ENCODE measurements at regions not wholly inside any gene's neighbourhood (a gene's known extent, or its start where the extent isn't known, plus 50 kb on each side); places are given as distances from the start of the nearest gene placed in this dataset.
"Not testable (repeated sequence)": the region's sequence is repeated elsewhere in the genome, so short reads cannot be mapped to it uniquely, and the experiment has no call there.

- DNase-seq = no peak
These were observed 2102.1 kb upstream of the RAG2 start for GRCh38 chr11:38700111-38700510.

DNA sequence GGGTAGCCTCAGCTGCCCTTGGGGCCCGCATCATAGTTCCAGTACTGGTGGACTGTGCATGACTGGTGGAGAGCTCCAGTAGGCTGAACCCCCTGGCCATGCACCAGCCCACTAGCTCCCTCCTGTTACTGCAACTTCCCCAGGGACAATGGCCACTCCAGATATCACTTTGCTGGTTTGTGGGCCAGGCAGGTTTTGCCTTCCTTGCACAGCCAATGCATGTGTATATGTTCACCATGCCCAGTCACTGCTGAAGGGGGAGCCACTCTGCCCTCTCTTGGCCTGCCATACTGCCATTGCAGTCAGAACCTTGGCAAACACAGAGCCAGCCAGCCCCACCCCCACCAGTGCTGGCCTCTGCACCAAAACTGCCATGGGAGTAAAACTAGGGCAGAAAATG lies 2095.3 kb upstream of the RAG2 start:
- no peak for DNase-seq

DNA sequence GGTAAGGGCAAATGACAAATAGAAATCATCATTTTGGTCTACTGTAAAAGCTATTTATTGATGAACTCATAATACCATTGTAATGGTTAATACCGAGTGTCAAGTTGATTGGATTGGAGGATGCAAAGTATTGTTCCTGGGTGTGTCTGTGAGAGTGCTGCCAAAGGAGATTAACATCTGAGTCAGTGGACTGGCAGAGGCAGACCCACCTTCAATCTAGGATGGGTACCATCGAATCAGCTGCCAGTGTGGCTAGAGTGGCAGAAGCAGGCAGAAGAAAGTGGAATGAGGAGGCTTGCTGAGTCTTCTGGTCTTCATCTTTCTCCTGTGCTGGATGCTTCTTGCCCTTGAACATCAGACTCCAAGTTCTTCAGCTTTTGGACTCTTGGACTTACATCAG lies 2092.2 kb upstream of the RAG2 start:
- DNase-seq = not testable (repeated sequence)

GRCh38 chr11:38687008-38687407 lies 2089.0 kb upstream of the RAG2 start:
- no peak for DNase-seq

- DNase-seq = no peak
These were observed 2085.4 kb upstream of the RAG2 start for GRCh38 chr11:38683484-38683883.

DNA sequence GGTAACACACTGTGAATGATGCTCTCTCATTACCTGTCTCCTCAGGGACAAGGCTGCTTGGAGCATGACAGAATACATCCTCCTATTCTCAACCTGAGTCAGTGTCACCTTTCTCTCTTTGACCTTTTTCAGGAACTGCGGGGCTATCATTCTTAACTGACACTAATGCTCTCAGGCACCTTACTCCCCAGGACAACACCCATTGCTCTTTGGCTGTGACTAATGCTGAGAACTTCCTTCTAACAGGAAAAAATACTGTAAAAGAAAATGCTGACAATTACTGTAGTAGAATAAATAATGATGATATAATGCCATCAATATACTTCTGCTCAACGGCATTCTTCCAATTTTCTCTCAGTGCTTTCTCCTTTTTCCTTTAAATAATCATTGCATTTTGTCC lies 2082.7 kb upstream of the RAG2 start:
- no peak for DNase-seq

- no peak for DNase-seq
These were observed 2082.1 kb upstream of the RAG2 start for GRCh38 chr11:38680166-38680565.

- DNase-seq = no peak
These were observed 2074.4 kb upstream of the RAG2 start for GRCh38 chr11:38672445-38672844.

- DNase-seq = no peak
These were observed 2069.3 kb upstream of the RAG2 start for GRCh38 chr11:38667359-38667758.

DNA sequence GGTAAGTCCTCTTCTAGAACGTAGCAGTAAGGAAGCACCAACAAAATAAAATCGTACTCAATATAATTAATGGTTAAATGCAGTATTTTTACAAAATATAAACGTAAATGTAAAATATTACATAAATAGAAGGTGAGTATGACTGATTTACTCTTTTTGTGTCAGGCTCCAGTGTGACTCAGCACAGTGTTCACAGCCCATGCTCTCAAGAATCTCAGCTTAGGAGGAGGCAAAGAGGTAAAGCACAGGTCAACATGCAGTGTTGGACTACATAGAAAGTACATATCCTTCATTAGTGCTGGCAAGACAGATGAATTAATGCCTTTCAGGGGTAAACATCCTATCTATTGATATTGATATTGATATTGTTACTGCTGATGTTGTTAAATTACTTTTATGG lies 2050.6 kb upstream of the RAG2 start:
- DNase-seq = no peak

- DNase-seq = no peak
These were observed 2048.3 kb upstream of the RAG2 start for GRCh38 chr11:38646382-38646781.

- no peak for DNase-seq
These were observed 2042.8 kb upstream of the RAG2 start for GRCh38 chr11:38640854-38641253.

DNA sequence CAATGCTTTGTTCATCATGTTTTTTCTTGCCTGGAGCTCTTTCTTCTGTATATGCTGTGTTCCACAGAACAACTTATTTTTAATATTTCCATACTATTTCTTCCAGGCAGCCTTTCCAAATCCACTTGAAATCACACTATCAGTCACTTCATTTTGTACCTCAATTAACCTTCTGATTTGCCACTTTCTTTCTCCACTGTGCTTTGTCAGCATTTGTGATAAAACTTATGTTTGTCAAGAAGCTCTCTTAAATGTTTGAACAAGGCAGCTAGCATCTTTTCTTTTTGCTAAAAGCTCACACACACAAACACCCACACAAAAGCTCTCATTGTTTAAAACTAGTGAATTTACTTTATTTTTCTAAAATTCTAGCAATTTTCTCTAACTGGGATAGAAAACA lies 2014.7 kb upstream of the RAG2 start:
- DNase-seq = no peak

DNA sequence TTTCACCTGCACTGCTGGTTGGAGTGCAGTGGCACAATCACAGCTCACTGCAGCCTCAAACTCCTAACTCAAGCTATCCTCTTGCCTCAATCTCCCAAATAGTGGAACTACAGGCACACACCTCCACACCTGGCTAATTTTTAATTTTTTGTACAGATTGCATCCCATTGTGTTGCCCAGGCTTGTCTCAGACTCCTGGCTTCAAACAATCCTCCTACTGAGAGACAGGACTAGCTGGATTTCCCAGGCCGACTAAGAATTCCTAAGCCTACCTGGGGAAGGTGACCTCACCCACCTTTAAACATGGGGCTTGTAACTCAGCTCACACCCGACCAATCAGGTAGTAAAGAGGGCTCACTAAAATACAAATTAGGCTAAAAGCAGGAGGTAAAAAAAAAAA lies 2003.3 kb upstream of the RAG2 start:
- not testable (repeated sequence) for DNase-seq

DNA sequence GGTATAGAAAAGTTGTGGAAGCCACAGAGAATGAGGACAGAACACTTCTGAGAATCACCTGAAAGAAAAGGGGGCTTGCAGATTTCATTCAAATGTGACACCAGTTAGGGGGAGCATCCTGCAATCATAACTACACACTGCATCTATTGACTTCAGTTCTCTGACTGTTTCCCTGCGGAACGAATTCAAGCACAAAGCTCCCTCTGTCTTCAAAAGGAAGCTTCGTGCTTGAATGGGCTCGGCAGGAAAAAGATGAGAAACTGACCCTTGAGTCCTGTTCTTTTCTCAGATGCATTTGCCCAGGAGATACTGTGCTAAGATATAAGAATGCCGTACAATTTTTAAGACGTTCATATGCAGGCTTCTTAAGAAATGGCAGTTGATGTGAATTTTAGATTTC lies 2000.4 kb upstream of the RAG2 start:
- no peak for DNase-seq

DNA sequence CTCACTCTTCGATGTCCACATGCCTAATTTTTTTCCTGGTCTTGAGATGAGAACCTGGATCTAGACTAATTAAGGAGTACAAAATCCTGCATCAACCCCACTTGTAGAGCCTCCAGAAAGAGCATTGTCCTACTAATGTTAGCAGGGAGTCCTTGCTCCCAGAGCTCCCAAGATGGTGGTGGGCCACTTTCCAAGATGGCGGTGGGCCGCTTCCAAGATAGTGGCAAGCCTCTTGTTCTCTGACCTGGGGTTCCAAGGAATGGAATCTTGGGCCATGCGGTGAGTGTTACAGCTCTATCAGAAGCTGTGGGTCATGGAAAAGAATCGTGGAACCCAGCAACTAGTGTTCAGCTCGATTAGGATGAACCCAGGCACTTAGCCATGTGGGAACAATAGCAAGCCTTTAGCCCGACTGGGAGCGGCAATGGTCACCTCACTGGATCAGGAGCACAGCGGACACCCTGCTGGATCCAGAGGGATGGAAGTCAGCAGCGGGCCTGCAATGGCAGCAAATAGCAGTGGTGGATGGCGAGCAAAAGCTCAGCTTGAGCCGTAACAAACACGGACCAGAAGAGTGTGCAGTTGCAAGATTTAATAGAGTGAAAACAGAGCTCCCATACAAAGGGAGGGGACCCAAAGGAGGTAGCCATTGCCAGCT lies 1997.5 kb upstream of the RAG2 start:
- DNase-seq = not testable (repeated sequence)

DNA sequence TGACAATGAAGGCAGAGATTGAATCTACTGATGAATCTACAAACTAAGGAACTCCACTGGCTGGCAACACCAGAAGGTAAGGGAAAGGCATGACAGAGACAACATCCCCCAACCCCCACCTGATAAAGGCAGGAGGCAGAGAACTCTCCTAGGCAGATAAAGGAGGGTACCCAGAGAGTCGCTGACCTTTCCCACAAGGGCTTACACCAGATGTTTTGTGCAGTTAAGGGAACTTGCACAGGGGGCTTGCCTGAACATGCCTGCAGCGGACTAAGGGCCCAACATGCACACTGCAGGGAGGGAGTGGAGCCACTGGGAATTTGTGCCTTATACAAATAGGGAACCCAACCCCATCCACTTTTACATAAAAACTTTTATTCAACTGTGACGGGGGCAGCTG lies 1996.9 kb upstream of the RAG2 start:
- DNase-seq = no peak

- DNase-seq = no peak
These were observed 1995.6 kb upstream of the RAG2 start for GRCh38 chr11:38593649-38594048.

GRCh38 chr11:38582756-38583155 lies 1984.7 kb upstream of the RAG2 start:
- DNase-seq = no peak

DNA sequence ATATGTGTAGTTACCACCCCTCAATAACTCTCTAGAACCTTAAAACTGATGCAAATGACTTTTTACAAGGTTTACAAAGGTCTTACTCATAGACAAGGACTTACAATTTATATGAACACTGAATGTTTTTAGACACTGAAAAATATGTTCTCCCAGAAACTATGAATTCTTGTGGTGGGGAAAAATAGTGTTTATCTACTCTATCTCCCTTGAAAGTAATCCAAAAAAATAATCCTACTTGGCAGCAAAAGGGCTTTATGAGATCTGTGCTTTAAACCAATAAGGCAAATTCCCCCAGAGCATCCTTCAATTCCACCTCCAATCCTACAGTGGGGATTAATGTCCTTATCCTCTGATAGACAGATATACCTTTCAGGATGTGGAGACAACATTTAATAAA lies 1984.1 kb upstream of the RAG2 start:
- DNase-seq = no peak

DNA sequence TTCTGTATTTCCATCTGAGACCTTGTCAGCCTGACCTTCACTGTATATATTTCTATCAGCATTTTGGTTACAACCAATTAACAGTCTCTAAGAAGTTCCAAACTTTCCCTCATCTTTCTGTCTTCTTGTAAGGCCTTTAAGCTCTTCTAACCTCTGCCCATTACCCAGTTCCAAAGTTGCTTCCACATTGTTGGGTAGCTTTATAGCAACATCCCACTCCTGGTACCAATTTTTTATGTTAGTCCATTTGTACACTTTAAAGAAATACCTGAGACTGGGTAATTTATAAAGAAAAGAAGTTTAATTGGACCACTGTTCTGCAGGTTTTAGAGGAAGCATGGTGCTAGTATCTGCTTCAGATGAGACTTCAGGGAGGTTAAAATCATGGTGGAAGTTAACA lies 1979.7 kb upstream of the RAG2 start:
- no peak for DNase-seq

DNA sequence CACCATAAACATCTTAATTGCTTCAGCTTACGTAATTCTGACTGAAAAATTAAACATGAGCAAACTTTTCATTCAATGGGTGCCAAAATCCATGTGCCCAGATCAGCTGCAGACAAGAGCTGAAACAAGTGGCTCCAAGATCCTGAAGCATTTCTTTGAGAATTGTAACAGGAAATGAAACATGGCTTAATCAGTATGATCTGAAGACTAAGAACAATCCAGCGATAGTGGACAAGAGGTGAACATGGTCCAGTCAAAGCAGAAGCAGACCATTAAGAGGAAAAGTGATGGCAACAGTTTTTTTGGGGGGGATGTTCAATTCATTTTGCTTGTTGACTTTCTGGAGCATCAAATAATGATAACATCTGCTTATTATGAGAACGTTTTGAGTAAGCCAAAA lies 1964.5 kb upstream of the RAG2 start:
- no peak for DNase-seq

DNA sequence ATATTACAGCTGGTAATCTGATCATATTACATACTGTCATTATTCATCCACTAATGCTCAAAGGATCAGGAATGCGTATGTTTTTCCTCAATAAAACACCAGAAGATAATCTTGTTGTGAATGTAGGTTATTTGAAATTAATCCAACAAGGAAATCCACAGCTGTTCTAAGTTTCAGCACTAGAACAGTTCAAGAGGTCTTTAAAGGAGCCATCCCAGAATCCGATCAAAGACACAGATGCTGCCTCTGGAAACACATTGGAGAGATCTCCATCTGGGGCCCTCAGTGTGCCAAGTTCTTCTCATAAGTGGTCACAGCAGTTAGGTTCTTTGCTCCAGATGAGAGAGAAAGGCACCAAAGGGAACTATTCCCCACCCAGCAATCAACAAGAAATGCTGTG lies 1955.1 kb upstream of the RAG2 start:
- DNase-seq = no peak

- DNase-seq = no peak
These were observed 1949.4 kb upstream of the RAG2 start for GRCh38 chr11:38547462-38547861.

GRCh38 chr11:38543986-38544385 lies 1946.0 kb upstream of the RAG2 start:
- no peak for DNase-seq

GRCh38 chr11:38543311-38543710 lies 1945.3 kb upstream of the RAG2 start:
- no peak for DNase-seq

Measured in DMS79 (cell line).